ENCODE measurements at regions not wholly inside any gene's neighbourhood (a gene's known extent, or its start where the extent isn't known, plus 50 kb on each side); places are given as distances from the start of the nearest gene placed in this dataset.

- Histone ChIP-seq H3K4me1 (ENCODE audit: control insufficient read depth in 1 of 2, insufficient read depth in 2 of 2, low read length in 2 of 2) (no peaks in the 10 kb centered on the region), H3K27ac (ENCODE audit: low read depth, low read length) (no peak overlapping the region), H3K9me3 (ENCODE audit: control insufficient read depth in 1 of 2, low read length in 2 of 2) (no peaks in the 10 kb centered on the region), H3K36me3 (ENCODE audit: control insufficient read depth in 1 of 2, insufficient read depth in 2 of 2, low read length in 2 of 2) (no peaks in the 10 kb centered on the region), H3K4me3 (ENCODE audit: low read depth in 1 of 2, low read length in 2 of 2) (no peak overlapping the region), H3K9ac (ENCODE audit: low read depth in 1 of 2, low read length in 2 of 2) (no peak overlapping the region), H3K27me3 (ENCODE audit: control insufficient read depth in 1 of 2, insufficient read depth in 2 of 2, low read length in 2 of 2) (no peaks in the 10 kb centered on the region)
Measured at GRCh38 chr20:40435146-40435895, 253.7 kb downstream of the MAFB start.

- H3K36me3 ChIP-seq (ENCODE audit: control insufficient read depth in 1 of 2, insufficient read depth in 2 of 2, low read length in 2 of 2): no peaks in the 10 kb centered on the region
- H3K4me1 ChIP-seq (ENCODE audit: control insufficient read depth in 1 of 2, insufficient read depth in 2 of 2, low read length in 2 of 2): no peaks in the 10 kb centered on the region
- no peak overlapping the region for H3K9ac ChIP-seq (ENCODE audit: low read depth in 1 of 2, low read length in 2 of 2)
- H3K9me3 ChIP-seq (ENCODE audit: control insufficient read depth in 1 of 2, low read length in 2 of 2): no peaks in the 10 kb centered on the region
- no peaks in the 10 kb centered on the region for H3K27me3 ChIP-seq (ENCODE audit: control insufficient read depth in 1 of 2, insufficient read depth in 2 of 2, low read length in 2 of 2)
- H3K27ac ChIP-seq (ENCODE audit: low read depth, low read length): no peak overlapping the region
- no peak overlapping the region for H3K4me3 ChIP-seq (ENCODE audit: low read depth in 1 of 2, low read length in 2 of 2)
Measured at GRCh38 chr20:40434122-40434521, 254.9 kb downstream of the MAFB start.

DNA sequence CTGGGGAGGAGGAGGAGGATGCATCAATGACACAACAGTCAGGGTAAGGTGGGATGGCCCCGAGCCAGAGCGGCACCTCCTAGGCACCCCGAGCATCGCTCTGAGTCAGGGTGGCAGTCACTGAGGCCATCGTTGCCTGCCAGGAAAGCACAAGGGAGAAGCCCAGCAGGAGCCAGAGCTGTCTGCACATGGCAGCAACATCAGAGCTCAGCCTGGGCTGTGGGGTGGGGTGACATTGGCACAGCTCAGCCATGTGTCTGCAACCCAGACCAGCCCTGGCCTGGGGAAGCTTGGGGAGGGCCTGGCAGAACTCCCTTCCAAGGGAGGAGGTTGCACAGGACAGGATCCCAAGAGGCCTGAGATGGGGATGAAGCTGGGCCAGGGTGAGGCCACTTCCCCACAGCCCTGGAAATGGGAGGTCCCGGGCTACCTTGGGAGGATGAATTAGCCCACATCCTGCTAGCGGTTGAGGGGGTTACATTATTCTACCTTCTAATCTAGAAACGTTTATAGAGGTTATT is 255.6 kb downstream of the MAFB start:
- H3K9ac ChIP-seq (ENCODE audit: low read depth in 1 of 2, low read length in 2 of 2): no peak overlapping the region
- H3K4me1 ChIP-seq (ENCODE audit: control insufficient read depth in 1 of 2, insufficient read depth in 2 of 2, low read length in 2 of 2): no peaks in the 10 kb centered on the region
- H3K27ac ChIP-seq (ENCODE audit: low read depth, low read length): no peak overlapping the region
- no peaks in the 10 kb centered on the region for H3K36me3 ChIP-seq (ENCODE audit: control insufficient read depth in 1 of 2, insufficient read depth in 2 of 2, low read length in 2 of 2)
- no peak overlapping the region for H3K4me3 ChIP-seq (ENCODE audit: low read depth in 1 of 2, low read length in 2 of 2)
- no peaks in the 10 kb centered on the region for H3K27me3 ChIP-seq (ENCODE audit: control insufficient read depth in 1 of 2, insufficient read depth in 2 of 2, low read length in 2 of 2)
- H3K9me3 ChIP-seq (ENCODE audit: control insufficient read depth in 1 of 2, low read length in 2 of 2): no peaks in the 10 kb centered on the region

GRCh38 chr20:40431611-40432010 is 257.4 kb downstream of the MAFB start:
- H3K4me3 ChIP-seq (ENCODE audit: low read depth in 1 of 2, low read length in 2 of 2): no peak overlapping the region
- H3K27ac ChIP-seq (ENCODE audit: low read depth, low read length): no peak overlapping the region
- H3K4me1 ChIP-seq (ENCODE audit: control insufficient read depth in 1 of 2, insufficient read depth in 2 of 2, low read length in 2 of 2): no peaks in the 10 kb centered on the region
- no peaks in the 10 kb centered on the region for H3K27me3 ChIP-seq (ENCODE audit: control insufficient read depth in 1 of 2, insufficient read depth in 2 of 2, low read length in 2 of 2)
- H3K9ac ChIP-seq (ENCODE audit: low read depth in 1 of 2, low read length in 2 of 2): no peak overlapping the region
- no peaks in the 10 kb centered on the region for H3K9me3 ChIP-seq (ENCODE audit: control insufficient read depth in 1 of 2, low read length in 2 of 2)
- H3K36me3 ChIP-seq (ENCODE audit: control insufficient read depth in 1 of 2, insufficient read depth in 2 of 2, low read length in 2 of 2): no peaks in the 10 kb centered on the region

DNA sequence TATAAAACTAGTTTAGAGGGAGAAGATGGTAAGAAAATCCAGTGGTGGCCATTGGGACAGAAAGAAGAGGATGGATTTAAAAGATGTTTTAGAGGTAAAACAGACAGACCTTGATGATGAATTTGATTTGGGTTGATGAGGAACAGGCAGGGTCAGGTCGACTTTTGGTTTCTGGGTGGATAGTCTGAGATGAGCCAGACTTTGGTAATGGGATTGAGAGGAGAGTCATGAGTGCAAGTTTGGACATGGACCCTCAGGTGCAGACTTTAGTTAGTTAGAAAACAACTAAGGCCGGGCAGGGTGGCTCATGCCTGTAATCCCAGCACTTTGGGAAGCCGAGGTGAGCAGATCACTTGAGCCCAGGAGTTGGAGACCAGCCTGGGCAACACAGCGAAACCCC is 257.9 kb downstream of the MAFB start:
- Histone ChIP-seq H3K4me1 (ENCODE audit: control insufficient read depth in 1 of 2, insufficient read depth in 2 of 2, low read length in 2 of 2) (no peaks in the 10 kb centered on the region), H3K9me3 (ENCODE audit: control insufficient read depth in 1 of 2, low read length in 2 of 2) (no peaks in the 10 kb centered on the region), H3K27me3 (ENCODE audit: control insufficient read depth in 1 of 2, insufficient read depth in 2 of 2, low read length in 2 of 2) (no peaks in the 10 kb centered on the region), H3K9ac (ENCODE audit: low read depth in 1 of 2, low read length in 2 of 2) (no peak overlapping the region), H3K36me3 (ENCODE audit: control insufficient read depth in 1 of 2, insufficient read depth in 2 of 2, low read length in 2 of 2) (no peaks in the 10 kb centered on the region), H3K27ac (ENCODE audit: low read depth, low read length) (no peak overlapping the region), H3K4me3 (ENCODE audit: low read depth in 1 of 2, low read length in 2 of 2) (no peak overlapping the region)

GRCh38 chr20:40427026-40427425 is 262.0 kb downstream of the MAFB start:
- Histone ChIP-seq H3K27ac (ENCODE audit: low read depth, low read length) (no peak overlapping the region), H3K27me3 (ENCODE audit: control insufficient read depth in 1 of 2, insufficient read depth in 2 of 2, low read length in 2 of 2) (no peaks in the 10 kb centered on the region), H3K4me3 (ENCODE audit: low read depth in 1 of 2, low read length in 2 of 2) (no peak overlapping the region), H3K4me1 (ENCODE audit: control insufficient read depth in 1 of 2, insufficient read depth in 2 of 2, low read length in 2 of 2) (no peaks in the 10 kb centered on the region), H3K9me3 (ENCODE audit: control insufficient read depth in 1 of 2, low read length in 2 of 2) (no peaks in the 10 kb centered on the region), H3K9ac (ENCODE audit: low read depth in 1 of 2, low read length in 2 of 2) (no peak overlapping the region), H3K36me3 (ENCODE audit: control insufficient read depth in 1 of 2, insufficient read depth in 2 of 2, low read length in 2 of 2) (no peaks in the 10 kb centered on the region)

DNA sequence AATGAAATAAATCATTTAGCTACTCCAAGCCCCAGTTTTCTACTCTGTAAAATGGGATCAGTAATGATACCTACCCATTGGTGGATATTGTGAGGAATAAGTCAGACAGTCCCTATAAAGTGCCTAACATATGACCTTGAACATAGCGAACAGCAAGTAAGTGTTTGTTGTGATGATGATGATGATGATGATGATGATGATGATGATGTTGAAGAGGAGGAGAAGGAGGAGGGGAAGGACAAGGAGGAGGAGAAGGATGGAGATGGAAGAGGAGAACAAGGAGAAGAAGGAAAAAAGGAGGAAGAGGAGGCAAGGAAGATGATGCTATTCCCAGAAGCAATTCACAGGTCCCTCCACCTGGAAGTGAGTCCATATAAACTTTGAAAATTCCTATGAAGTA is 264.3 kb downstream of the MAFB start:
- Histone ChIP-seq H3K27ac (ENCODE audit: low read depth, low read length) (no peak overlapping the region), H3K4me3 (ENCODE audit: low read depth in 1 of 2, low read length in 2 of 2) (no peak overlapping the region), H3K9ac (ENCODE audit: low read depth in 1 of 2, low read length in 2 of 2) (no peak overlapping the region), H3K4me1 (ENCODE audit: control insufficient read depth in 1 of 2, insufficient read depth in 2 of 2, low read length in 2 of 2) (no peaks in the 10 kb centered on the region), H3K9me3 (ENCODE audit: control insufficient read depth in 1 of 2, low read length in 2 of 2) (no peaks in the 10 kb centered on the region), H3K27me3 (ENCODE audit: control insufficient read depth in 1 of 2, insufficient read depth in 2 of 2, low read length in 2 of 2) (no peaks in the 10 kb centered on the region), H3K36me3 (ENCODE audit: control insufficient read depth in 1 of 2, insufficient read depth in 2 of 2, low read length in 2 of 2) (no peaks in the 10 kb centered on the region)

- no peaks in the 10 kb centered on the region for H3K36me3 ChIP-seq (ENCODE audit: control insufficient read depth in 1 of 2, insufficient read depth in 2 of 2, low read length in 2 of 2)
- H3K4me3 ChIP-seq (ENCODE audit: low read depth in 1 of 2, low read length in 2 of 2): no peak overlapping the region
- H3K9me3 ChIP-seq (ENCODE audit: control insufficient read depth in 1 of 2, low read length in 2 of 2): no peaks in the 10 kb centered on the region
- no peaks in the 10 kb centered on the region for H3K27me3 ChIP-seq (ENCODE audit: control insufficient read depth in 1 of 2, insufficient read depth in 2 of 2, low read length in 2 of 2)
- no peaks in the 10 kb centered on the region for H3K4me1 ChIP-seq (ENCODE audit: control insufficient read depth in 1 of 2, insufficient read depth in 2 of 2, low read length in 2 of 2)
- H3K27ac ChIP-seq (ENCODE audit: low read depth, low read length): no peak overlapping the region
- H3K9ac ChIP-seq (ENCODE audit: low read depth in 1 of 2, low read length in 2 of 2): no peak overlapping the region
Measured at GRCh38 chr20:40422656-40423055, 266.4 kb downstream of the MAFB start.

- no peak overlapping the region for H3K4me3 ChIP-seq (ENCODE audit: low read depth in 1 of 2, low read length in 2 of 2)
- H3K27ac ChIP-seq (ENCODE audit: low read depth, low read length): no peak overlapping the region
- peaks cover 0 to 5% of the 10 kb centered on the region in 2 donors for H3K9me3 ChIP-seq (ENCODE audit: control insufficient read depth in 1 of 2, low read length in 2 of 2)
- no peak overlapping the region for H3K9ac ChIP-seq (ENCODE audit: low read depth in 1 of 2, low read length in 2 of 2)
- H3K36me3 ChIP-seq (ENCODE audit: control insufficient read depth in 1 of 2, insufficient read depth in 2 of 2, low read length in 2 of 2): no peaks in the 10 kb centered on the region
- H3K4me1 ChIP-seq (ENCODE audit: control insufficient read depth in 1 of 2, insufficient read depth in 2 of 2, low read length in 2 of 2): peaks cover 9 to 13% of the 10 kb centered on the region in 2 donors
- H3K27me3 ChIP-seq (ENCODE audit: control insufficient read depth in 1 of 2, insufficient read depth in 2 of 2, low read length in 2 of 2): no peaks in the 10 kb centered on the region
Measured at GRCh38 chr20:40416274-40416673, 272.8 kb downstream of the MAFB start.

DNA sequence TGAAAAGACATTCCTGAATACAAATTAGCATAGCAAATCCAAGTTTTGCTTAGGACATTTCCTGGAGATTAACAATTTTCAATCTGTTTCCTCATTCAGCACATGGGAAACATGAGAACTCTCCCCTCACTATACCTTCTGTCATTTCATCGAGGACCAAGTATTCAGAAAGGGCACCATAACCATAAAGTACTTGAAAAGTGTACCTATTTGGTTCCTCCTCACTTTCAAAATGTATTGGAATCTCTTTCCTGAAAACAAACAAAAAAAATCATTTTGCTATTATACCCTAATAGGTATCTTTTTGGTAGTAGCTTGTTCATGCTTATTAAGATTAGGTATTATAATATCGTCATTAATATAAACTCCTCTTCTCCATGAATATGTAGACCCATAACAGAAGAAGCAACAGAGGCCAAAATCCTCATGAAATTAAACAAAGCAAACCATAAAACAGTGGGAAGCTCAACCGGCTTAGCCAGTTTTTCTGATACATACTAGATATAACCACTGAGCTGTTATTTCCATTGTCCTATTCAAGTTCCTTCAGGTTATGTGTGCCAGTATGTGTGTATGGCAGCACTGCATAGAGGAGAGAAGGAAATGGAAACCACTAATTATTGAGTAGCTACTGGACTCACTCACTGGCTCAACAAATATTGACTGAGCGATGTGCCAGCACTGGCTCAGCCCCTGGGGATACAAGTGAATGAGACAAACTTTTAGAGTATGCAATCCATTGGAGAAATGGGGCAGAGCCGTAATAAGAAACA is 274.0 kb downstream of the MAFB start:
- Histone ChIP-seq H3K27ac (ENCODE audit: low read depth, low read length) (no peak overlapping the region), H3K4me1 (ENCODE audit: control insufficient read depth in 1 of 2, insufficient read depth in 2 of 2, low read length in 2 of 2) (peaks cover 9 to 13% of the 10 kb centered on the region in 2 donors), H3K4me3 (ENCODE audit: low read depth in 1 of 2, low read length in 2 of 2) (peak overlapping the region in 1 of 2 donors; percentile 10), H3K36me3 (ENCODE audit: control insufficient read depth in 1 of 2, insufficient read depth in 2 of 2, low read length in 2 of 2) (no peaks in the 10 kb centered on the region), H3K9me3 (ENCODE audit: control insufficient read depth in 1 of 2, low read length in 2 of 2) (peaks cover 0 to 5% of the 10 kb centered on the region in 2 donors), H3K27me3 (ENCODE audit: control insufficient read depth in 1 of 2, insufficient read depth in 2 of 2, low read length in 2 of 2) (no peaks in the 10 kb centered on the region), H3K9ac (ENCODE audit: low read depth in 1 of 2, low read length in 2 of 2) (no peak overlapping the region)

Measured in duodenal mucosa (tissue), 2 donors.